Muscle of leg (tissue), 3 donors: ENCODE measurements at regions not wholly inside any gene's neighbourhood (a gene's known extent, or its start where the extent isn't known, plus 50 kb on each side); places are given as distances from the start of the nearest gene placed in this dataset.

Source experiments
- DNase-seq: peaks from one replicate; pipeline ENCODE4 v3.0.0; 2013
- H3K27ac ChIP-seq: one replicate; pipeline ENCODE4 v1.5.1; 2013; ENCODE audit warnings: mild to moderate bottlenecking, low read length, control low read depth
- H3K27me3 ChIP-seq: one replicate; pipeline ENCODE4 v1.6.1; 2013; ENCODE audit warnings: low read length; ENCODE audit not compliant: control insufficient read depth, insufficient read depth
- H3K36me3 ChIP-seq: one replicate; pipeline ENCODE4 v1.6.1; 2013; ENCODE audit warnings: low read length; ENCODE audit not compliant: control insufficient read depth, insufficient read depth
- H3K4me1 ChIP-seq: one replicate; pipeline ENCODE4 v1.6.1; 2013; ENCODE audit warnings: low read length; ENCODE audit not compliant: control insufficient read depth, insufficient read depth
- H3K4me3 ChIP-seq: one replicate; pipeline ENCODE4 v1.5.1; 2013; ENCODE audit warnings: low read length, control low read depth
- H3K9me3 ChIP-seq: replicated peaks from 2 replicates; pipeline ENCODE4 v1.6.1; 2013; ENCODE audit warnings: low read depth, low read length; ENCODE audit not compliant: control insufficient read depth
- WGBS: methylation state at CpG from one replicate; pipeline ENCODE4 v1.1.5; 2013; ENCODE audit warnings: missing lambda C conversion rate; ENCODE audit not compliant: insufficient coverage; 5-methylcytosine and 5-hydroxymethylcytosine counted together

DNA sequence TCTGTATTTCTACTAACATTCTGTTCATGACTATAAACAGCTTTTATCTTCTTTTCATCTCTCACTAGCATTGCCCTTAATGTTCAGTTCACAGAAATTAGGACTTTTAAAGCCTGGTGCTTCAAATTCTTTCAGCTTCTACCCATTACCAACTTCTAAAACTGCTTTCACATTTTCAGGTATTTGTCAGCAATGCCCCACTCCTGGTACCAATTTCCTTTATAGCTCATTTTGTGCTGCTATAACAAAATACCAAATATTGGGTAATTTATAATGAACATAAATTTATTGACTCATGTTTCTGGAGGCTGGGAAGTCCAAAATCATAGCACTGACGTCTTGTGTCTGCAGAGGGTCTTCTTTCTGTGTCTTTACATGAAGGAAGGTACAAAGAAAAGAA, 753.1 kb upstream of the CCDC54 start:
- Histone ChIP-seq H3K4me1 (no peaks in the 10 kb centered on the region), H3K36me3 (no peaks in the 10 kb centered on the region), H3K9me3 (peaks cover 10% of the 10 kb centered on the region), H3K4me3 (no peak overlapping the region), H3K27ac (no peak overlapping the region), H3K27me3 (no peaks in the 10 kb centered on the region)
- DNase-seq = no peak
- 80% methylated on average over 1 of the region's 1 CpG for whole genome bisulfite sequencing

GRCh38 chr3:106628407-106628806, 748.8 kb upstream of the CCDC54 start:
- Histone ChIP-seq H3K27ac (no peak overlapping the region), H3K4me1 (no peaks in the 10 kb centered on the region), H3K9me3 (peaks cover 3% of the 10 kb centered on the region), H3K4me3 (no peak overlapping the region), H3K27me3 (no peaks in the 10 kb centered on the region), H3K36me3 (no peaks in the 10 kb centered on the region)
- DNase-seq = peak; percentile 11

- H3K27me3 ChIP-seq = no peaks in the 10 kb centered on the region
- H3K9me3 ChIP-seq = peaks cover under 1% of the 10 kb centered on the region
- 0% methylated on average over 1 of the region's 2 CpGs for WGBS
- no peaks in the 10 kb centered on the region for H3K4me1 ChIP-seq
- no peak overlapping the region for H3K27ac ChIP-seq
- no peak for DNase-seq
- H3K4me3 ChIP-seq = no peak overlapping the region
- no peaks in the 10 kb centered on the region for H3K36me3 ChIP-seq
These were observed 747.9 kb upstream of the CCDC54 start for GRCh38 chr3:106629215-106629832.

DNA sequence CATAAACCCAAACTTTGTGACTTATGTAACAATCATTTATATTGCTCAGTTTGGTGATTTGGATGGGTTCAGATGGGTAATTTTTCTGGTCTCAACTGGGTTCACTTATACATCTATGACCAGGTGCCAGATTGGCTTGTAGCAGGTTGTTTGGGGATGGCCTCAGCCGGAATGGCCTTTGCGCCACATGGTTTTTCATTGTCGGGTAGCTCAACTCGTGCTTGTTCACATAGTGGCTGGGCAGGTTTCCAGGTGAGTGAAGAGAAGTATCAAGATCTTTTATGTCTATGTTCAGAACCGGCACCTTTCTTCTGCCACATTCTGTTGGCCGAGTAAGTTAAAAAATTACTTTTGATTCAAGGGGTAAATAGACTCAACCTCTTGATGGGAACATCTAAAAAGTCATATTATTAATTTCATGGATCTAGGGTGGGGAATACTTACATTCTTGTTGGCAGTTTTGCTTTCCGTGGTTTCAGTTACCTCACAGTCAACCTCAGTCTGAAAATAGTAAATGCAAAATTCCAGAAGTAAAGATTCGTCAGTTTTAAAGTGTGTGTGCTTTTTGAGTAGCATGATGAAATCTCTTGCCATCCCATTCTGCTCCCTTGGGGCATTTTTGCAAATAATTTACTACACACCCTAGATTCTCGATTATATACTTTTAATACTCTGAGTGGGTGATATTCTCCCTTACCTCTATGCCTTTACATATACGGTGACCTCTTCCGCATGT, 745.7 kb upstream of the CCDC54 start:
- WGBS = 89% methylated on average over 7 of the region's 11 CpGs
- no peak for DNase-seq
- H3K9me3 ChIP-seq = no peaks in the 10 kb centered on the region
- no peaks in the 10 kb centered on the region for H3K4me1 ChIP-seq
- H3K27me3 ChIP-seq = no peaks in the 10 kb centered on the region
- no peak overlapping the region for H3K4me3 ChIP-seq
- H3K36me3 ChIP-seq = no peaks in the 10 kb centered on the region
- H3K27ac ChIP-seq = no peak overlapping the region

- Histone ChIP-seq H3K4me1 (no peaks in the 10 kb centered on the region), H3K36me3 (no peaks in the 10 kb centered on the region), H3K4me3 (no peak overlapping the region), H3K27ac (no peak overlapping the region), H3K9me3 (no peaks in the 10 kb centered on the region), H3K27me3 (no peaks in the 10 kb centered on the region)
- no peak for DNase-seq
- no CpG with 5 or more reads among the region's 3 CpGs for WGBS
These were observed 742.0 kb upstream of the CCDC54 start for GRCh38 chr3:106635271-106635670.

DNA sequence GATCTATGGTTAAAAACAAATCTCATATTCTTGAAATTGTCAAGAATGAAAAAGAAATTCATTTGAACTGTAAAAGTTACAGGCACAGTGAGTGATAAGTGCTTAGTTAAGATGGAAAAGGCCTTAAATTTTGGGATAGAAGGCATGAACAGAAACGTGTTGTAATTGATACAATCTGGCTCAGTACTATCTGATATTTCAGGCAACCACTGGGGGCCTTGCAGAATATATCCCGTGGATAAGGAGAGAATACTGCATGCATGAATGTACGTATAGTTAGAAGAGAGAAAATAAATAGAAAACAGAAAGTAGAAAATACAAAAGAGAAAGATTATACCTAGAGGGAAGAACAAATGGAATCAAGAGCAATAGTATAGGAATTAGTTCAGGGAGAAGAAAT, 741.4 kb upstream of the CCDC54 start:
- Histone ChIP-seq H3K4me3 (no peak overlapping the region), H3K9me3 (no peaks in the 10 kb centered on the region), H3K36me3 (no peaks in the 10 kb centered on the region), H3K4me1 (no peaks in the 10 kb centered on the region), H3K27me3 (no peaks in the 10 kb centered on the region), H3K27ac (no peak overlapping the region)
- WGBS = no CpG with 5 or more reads among the region's 3 CpGs
- DNase-seq = no peak

GRCh38 chr3:106640353-106640752, 736.9 kb upstream of the CCDC54 start:
- H3K36me3 ChIP-seq = no peaks in the 10 kb centered on the region
- no peak overlapping the region for H3K4me3 ChIP-seq
- no peak overlapping the region for H3K27ac ChIP-seq
- H3K27me3 ChIP-seq = no peaks in the 10 kb centered on the region
- no CpG with 5 or more reads among the region's 1 CpG for WGBS
- H3K4me1 ChIP-seq = no peaks in the 10 kb centered on the region
- DNase-seq = no peak
- H3K9me3 ChIP-seq = peaks cover 3% of the 10 kb centered on the region

GRCh38 chr3:106642161-106642560, 735.1 kb upstream of the CCDC54 start:
- Histone ChIP-seq H3K4me3 (no peak overlapping the region), H3K9me3 (peaks cover 3% of the 10 kb centered on the region), H3K36me3 (no peaks in the 10 kb centered on the region), H3K27me3 (no peaks in the 10 kb centered on the region), H3K4me1 (no peaks in the 10 kb centered on the region), H3K27ac (no peak overlapping the region)
- no peak for DNase-seq

- H3K27ac ChIP-seq = no peak overlapping the region
- 95% methylated on average over 33 of the region's 33 CpGs for WGBS
These were observed 733.5 kb upstream of the CCDC54 start for GRCh38 chr3:106643684-106644161.

DNA sequence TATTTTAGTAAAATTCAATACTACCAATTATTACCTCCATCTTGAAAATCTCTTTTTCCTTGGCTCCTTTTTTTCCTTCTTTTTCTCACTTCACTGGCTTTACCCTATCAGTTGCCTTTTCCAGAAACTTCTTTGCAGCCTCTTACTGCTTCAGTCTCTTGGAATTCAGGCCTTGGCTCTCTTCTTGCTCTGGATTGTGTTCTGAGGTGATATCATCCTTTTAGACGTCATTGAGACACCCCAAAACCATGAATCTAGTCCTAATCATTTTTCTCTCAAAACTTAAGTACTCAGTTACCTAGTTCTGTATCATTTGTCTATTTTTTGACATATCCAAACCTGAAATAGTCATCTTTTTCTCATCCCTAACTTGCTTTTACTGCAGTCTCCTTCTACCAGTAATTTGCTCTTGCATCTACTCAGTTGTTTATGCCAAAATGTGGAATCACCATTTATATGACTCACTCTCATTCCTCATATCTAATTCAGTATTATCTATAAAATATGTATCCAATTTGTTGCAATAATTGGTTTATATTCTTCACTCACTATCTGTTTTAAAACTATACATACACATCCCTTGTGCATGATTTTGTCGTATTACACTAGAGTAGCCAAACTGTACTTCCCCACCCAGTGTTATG, 703.2 kb upstream of the CCDC54 start:
- H3K27me3 ChIP-seq = no peaks in the 10 kb centered on the region
- H3K4me1 ChIP-seq = no peaks in the 10 kb centered on the region
- no peaks in the 10 kb centered on the region for H3K36me3 ChIP-seq
- no peak overlapping the region for H3K27ac ChIP-seq
- H3K9me3 ChIP-seq = no peaks in the 10 kb centered on the region
- H3K4me3 ChIP-seq = no peak overlapping the region
- DNase-seq = no peak
- no CpG with 5 or more reads among the region's 2 CpGs for WGBS

More at GRCh38 chr3:106643684-106644161, 733.5 kb upstream of the CCDC54 start:
- no peak overlapping the region for H3K4me3 ChIP-seq
- peaks cover 3% of the 10 kb centered on the region for H3K9me3 ChIP-seq
- DNase-seq = no peak
- H3K4me1 ChIP-seq = no peaks in the 10 kb centered on the region
- no peaks in the 10 kb centered on the region for H3K36me3 ChIP-seq
- no peaks in the 10 kb centered on the region for H3K27me3 ChIP-seq
